GM12874 (cell line): ENCODE measurements at regions not wholly inside any gene's neighbourhood (a gene's known extent, or its start where the extent isn't known, plus 50 kb on each side); places are given as distances from the start of the nearest gene placed in this dataset.

Experiments used
- TF ChIP-seq, protein P1 (sequence below): IDR thresholded peaks from 2 replicates; pipeline ENCODE4 v1.5.1; 2011; ENCODE audit warnings: low read depth, mild to moderate bottlenecking, control low read depth, low read length, moderate library complexity; ENCODE audit not compliant: insufficient read depth

DNA sequence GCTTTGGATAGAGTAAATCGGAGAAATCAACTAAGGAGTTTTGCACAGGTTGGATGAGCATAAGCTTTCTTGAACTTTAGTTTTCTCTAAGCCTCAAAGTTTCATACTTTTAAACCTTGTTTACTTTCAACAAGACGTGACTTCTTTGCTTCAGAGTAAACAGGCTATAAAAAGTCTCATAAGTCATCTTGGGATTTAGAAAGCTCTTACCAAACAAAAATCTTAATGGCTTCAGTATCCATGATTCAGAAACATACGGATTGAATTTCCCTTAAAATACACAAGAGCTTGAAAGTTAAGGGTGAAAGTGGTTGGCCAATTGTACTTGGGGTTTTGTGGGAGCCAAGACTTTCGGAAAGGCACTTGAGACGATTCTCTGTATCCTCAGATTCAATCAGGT, 270.9 kb upstream of the ANKH start:
- TF ChIP-seq, protein P1, sequence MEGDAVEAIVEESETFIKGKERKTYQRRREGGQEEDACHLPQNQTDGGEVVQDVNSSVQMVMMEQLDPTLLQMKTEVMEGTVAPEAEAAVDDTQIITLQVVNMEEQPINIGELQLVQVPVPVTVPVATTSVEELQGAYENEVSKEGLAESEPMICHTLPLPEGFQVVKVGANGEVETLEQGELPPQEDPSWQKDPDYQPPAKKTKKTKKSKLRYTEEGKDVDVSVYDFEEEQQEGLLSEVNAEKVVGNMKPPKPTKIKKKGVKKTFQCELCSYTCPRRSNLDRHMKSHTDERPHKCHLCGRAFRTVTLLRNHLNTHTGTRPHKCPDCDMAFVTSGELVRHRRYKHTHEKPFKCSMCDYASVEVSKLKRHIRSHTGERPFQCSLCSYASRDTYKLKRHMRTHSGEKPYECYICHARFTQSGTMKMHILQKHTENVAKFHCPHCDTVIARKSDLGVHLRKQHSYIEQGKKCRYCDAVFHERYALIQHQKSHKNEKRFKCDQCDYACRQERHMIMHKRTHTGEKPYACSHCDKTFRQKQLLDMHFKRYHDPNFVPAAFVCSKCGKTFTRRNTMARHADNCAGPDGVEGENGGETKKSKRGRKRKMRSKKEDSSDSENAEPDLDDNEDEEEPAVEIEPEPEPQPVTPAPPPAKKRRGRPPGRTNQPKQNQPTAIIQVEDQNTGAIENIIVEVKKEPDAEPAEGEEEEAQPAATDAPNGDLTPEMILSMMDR: no peak

DNA sequence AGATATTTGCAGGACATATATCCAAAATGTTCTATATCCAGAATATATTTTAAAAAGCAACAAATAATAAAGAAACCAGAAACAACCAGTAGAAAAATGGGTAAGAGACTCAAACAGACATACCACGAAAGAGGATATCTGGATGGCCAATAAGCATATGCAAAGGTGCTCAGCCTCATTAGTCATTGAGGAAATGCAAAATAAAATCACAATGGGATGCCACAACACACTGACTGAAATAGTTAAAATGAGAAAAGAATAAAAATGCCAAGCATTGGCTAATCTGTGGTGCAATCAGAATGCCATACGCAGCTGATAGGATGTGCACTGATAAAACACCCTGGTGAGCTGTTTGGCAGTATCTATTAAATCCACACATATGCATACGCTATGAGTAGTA, 265.8 kb upstream of the ANKH start:
- TF ChIP-seq, protein P1: no peak

DNA sequence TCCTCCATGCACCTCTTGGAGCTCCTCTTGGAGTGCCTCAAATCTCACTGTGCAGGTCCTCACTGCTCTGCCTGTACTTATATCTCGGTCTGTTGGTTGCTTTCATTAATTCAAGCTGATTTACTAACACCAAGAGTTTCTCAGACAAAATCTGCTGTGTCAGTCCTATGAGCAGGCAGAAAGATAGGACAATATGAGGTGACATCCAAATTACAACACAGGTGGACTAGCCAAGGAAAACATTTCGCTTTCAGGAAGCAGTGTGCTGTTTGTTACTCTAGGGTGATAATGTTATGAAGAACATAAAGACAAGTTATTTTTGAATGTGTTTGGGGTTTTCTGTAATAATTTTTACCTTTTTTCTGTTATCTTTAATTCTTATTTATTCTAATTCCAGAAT, 264.1 kb upstream of the ANKH start:
- TF ChIP-seq, protein P1: no peak

DNA sequence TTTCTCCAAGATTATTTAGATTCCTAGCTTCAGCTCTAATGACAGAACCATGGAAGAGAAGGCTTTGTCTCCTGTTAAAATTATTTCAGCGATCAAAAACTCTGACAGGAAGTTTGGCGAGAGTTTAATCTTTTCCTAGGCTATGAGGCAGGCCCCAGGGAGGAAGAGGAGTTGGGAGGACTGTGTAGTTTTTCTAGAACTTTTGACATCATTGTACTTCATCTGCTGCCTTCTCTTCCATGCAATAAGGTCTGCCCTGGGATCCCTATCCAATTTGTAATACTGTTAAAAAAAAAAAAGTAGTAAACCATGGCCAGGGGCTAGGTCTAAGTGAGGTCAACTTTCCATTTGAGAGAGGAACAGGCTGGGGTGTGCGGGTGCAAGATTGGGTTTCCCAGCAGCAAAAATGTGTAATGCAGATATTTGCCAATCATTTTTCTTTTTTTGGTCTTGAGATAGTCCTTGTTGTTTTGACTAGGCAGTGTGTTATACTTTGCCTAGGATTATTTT, 261.9 kb upstream of the ANKH start:
- TF ChIP-seq, protein P1: no peak

DNA sequence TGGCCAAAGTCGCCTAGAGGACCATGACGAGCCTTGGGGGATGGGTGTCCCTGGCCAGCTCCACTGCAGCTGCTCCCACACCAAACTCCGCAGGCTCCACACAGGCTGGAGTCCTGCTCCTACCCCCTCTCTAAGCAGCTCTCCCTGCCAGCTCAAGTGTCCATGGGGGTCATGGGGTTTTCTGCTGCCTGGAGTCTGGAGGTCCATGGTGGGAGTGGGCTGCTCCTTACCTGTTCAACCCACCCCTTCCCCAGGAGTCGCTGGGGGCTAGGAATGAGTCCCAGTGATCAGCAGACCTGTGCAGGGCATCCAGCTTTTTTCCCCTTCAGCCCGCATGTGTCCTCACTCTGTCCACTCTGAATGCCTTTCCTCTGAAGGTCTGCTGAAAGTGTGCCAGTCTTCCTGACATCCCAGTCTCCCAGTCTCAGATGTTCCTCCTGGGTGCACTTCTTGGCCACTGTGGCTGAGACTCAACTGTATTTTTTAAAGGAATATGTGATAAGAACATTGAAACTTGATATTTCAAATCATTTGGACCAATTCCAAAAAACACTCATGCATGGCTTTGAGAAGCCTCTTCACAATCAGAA, 261.3 kb upstream of the ANKH start:
- TF ChIP-seq, protein P1: no peak

DNA sequence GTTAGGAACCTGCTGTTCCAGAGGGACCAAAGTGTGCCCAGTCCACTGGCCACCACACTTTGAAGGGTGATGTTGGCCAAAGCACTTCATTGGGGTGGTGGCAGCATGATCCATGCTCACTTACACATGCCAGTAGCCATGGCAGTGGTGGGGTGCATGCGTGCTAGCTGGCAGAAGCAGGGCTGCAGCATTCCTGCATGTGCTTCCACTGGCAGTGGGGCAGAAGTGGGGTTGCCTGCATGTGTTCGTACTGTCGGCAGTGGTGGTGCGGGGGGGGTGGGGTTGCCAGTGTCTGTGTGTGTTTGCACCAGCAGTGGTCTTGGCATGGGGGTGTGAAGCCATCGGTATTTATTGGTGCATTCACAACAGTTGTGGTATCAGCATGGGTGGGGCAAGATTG, 260.3 kb upstream of the ANKH start:
- TF ChIP-seq, protein P1: no peak

DNA sequence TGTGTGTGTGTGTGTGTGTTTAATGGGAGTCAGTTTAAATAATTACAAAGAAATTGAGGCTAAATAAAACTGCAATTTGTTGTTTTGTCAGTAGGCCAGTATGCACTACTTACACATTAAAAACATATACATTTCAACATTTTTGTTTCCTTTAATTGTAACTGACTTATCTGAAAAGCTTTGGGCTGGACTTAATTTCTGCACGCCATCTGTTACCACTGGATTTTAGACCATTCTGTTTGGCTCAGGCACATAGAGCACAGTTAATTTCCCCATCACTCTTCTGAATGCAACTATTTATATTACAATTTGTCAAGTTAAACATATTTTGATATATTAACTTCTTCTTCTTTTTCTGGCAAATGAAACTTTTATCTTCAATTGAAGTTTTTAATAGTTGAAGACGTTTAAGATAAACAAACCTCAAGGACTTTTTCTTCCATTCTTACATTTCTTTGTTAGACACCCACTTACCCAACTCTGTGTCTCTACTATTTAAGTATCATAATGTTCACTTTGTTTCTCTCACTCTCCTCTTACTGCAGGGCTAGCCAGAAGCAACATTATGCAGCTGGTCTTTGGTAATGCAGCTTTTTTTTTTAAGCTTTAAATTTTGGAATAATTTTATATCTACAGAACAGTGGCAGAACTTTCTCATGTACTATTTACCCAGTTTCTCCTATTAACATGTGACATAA, 253.4 kb upstream of the ANKH start:
- TF ChIP-seq, protein P1: no peak
